GM12892 (cell line): ENCODE measurements at regions not wholly inside any gene's neighbourhood (a gene's known extent, or its start where the extent isn't known, plus 50 kb on each side); places are given as distances from the start of the nearest gene placed in this dataset.

Experiments used
- POLR2A ChIP-seq: IDR thresholded peaks from 2 replicates; pipeline ENCODE4 v1.6.1; 2011; ENCODE audit warnings: low read depth, low read length, control low read depth
- POLR2AphosphoS5 ChIP-seq: IDR thresholded peaks from 2 replicates; pipeline ENCODE4 v1.6.1; 2011; ENCODE audit warnings: low read depth, low read length, control low read depth

DNA sequence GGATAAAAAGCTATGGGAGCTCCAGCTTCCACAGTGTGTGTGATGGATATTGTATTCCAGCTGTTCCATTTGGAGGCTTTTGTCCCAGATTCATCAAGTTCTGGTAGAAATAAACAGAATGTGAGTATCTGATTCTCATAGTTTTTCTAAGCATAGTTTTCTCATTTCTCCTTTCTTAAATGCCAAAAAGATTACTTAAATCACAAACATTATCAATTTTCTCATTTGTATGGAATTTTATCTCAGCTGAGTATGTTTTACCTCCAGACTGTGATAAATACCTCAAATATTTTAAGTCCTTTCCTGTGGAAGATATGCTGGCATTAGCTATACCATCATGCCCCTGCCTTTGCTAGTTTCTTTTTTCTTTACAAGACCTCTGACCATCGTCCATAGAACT, 767.3 kb downstream of the TFAP2A start:
- no peak for TF ChIP-seq POLR2AphosphoS5
- no peak for TF ChIP-seq POLR2A
